Upper lobe of right lung (tissue), 1 donor: ENCODE measurements at regions not wholly inside any gene's neighbourhood (a gene's known extent, or its start where the extent isn't known, plus 50 kb on each side); places are given as distances from the start of the nearest gene placed in this dataset.
A peak's percentile ranks its signal among the peaks of the same experiment; 100 is the strongest.

Experiments
- ATAC-seq: fragments of 200-7000 bp; cut with Tn5 transposase; one replicate; pipeline ENCODE4 v1.9.1; 2020; ENCODE audit warnings: mild to moderate bottlenecking, moderate library complexity
- DNase-seq: peaks from one replicate; pipeline ENCODE4 v3.0.0-alpha.2; 2020
- H3K27ac ChIP-seq: fragments of 200-600 bp; one replicate; pipeline ENCODE4 v1.8.0; 2022
- H3K27me3 ChIP-seq: fragments of 200-600 bp; one replicate; pipeline ENCODE4 v1.8.0; 2022; ENCODE audit warnings: mild to moderate bottlenecking
- H3K36me3 ChIP-seq: fragments of 200-600 bp; one replicate; pipeline ENCODE4 v1.8.0; 2022
- H3K4me1 ChIP-seq: fragments of 200-600 bp; one replicate; pipeline ENCODE4 v1.8.0; 2022
- H3K4me3 ChIP-seq: fragments of 200-600 bp; one replicate; pipeline ENCODE4 v1.8.0; 2022; ENCODE audit warnings: mild to moderate bottlenecking
- H3K9me3 ChIP-seq: fragments of 200-600 bp; one replicate; pipeline ENCODE4 v1.8.0; 2022
- intact Hi-C: fragments of 100-400 bp; cut with DNase I; formaldehyde crosslinking; loops from one replicate; pipeline ENCODE4 v1.11.0; 2022
- TF ChIP-seq, protein P1 (sequence below): fragments of 200-600 bp; IDR thresholded peaks from one replicate; pipeline ENCODE4 v1.8.0; 2022; ENCODE audit warnings: antibody characterized with exemption
- donor health status: DM: no; HTN: yes; CAD: no; lungs with severe emphysema.

DNA sequence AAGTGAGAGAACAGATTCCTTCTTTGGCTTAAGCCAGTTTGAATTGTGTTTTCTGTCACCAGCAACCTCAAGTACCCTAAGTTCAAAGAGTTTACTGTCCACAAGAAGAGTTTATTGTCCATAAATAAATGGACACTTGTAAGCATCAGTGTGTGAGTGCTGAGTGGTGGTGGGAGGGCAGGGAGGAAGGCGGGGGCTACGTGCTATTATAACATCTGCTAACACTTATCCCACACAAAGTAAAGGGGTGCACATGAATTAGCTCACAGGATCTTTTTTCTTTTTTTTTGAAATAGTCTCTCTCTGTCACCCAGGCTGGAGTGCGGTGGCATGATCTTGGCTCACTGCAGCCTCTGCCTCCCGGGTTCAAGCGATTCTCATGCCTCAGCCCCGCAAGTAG is 87.2 kb downstream of the MICALL2 start:
- Histone ChIP-seq H3K4me1 (no peaks in the 10 kb centered on the region), H3K4me3 (no peak overlapping the region), H3K36me3 (no peaks in the 10 kb centered on the region), H3K27me3 (peaks cover 64% of the 10 kb centered on the region), H3K27ac (no peak overlapping the region), H3K9me3 (no peaks in the 10 kb centered on the region)
- DNase-seq (no peak), ATAC-seq (no peak)
- intact Hi-C loops: no loop called here
- TF ChIP-seq, protein P1, sequence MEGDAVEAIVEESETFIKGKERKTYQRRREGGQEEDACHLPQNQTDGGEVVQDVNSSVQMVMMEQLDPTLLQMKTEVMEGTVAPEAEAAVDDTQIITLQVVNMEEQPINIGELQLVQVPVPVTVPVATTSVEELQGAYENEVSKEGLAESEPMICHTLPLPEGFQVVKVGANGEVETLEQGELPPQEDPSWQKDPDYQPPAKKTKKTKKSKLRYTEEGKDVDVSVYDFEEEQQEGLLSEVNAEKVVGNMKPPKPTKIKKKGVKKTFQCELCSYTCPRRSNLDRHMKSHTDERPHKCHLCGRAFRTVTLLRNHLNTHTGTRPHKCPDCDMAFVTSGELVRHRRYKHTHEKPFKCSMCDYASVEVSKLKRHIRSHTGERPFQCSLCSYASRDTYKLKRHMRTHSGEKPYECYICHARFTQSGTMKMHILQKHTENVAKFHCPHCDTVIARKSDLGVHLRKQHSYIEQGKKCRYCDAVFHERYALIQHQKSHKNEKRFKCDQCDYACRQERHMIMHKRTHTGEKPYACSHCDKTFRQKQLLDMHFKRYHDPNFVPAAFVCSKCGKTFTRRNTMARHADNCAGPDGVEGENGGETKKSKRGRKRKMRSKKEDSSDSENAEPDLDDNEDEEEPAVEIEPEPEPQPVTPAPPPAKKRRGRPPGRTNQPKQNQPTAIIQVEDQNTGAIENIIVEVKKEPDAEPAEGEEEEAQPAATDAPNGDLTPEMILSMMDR: no peak

DNA sequence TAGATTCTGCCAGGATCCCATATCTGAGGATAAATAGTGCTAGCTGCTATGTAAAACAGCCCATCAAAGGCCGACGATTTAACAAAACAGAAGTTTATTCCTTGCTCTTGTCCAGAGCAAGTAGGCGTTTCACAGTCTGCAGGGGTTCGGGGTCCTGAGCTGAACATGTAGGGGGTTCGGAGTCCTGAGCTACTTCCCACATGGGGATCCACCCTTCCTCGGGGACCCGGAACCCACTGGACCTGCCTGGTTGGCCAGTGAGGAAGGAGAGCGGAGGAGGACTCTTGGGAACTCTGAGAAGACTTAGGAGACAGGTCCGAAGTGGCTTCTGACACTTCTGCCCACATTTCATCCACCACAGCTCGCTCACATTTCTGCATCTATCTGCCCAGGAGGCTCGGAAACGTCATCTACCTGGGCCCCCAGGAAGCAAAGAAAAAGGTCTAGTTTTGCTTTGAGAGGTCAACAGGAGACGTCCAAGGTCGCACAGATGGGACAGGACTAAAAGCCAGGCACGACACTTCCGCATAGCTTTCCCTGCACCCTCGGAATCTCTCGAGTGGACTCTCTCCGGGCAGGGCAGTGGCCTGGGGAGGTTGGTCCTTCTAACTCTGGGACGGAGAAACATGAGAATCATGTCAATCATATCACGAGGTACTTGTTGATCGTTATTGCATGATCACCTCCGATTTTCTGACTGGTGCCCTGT is 86.4 kb downstream of the MICALL2 start:
- DNase-seq (no peak), ATAC-seq (no peak)
- Histone ChIP-seq H3K27ac (no peak overlapping the region), H3K4me3 (no peak overlapping the region), H3K4me1 (no peaks in the 10 kb centered on the region), H3K27me3 (peaks cover 69% of the 10 kb centered on the region), H3K36me3 (no peaks in the 10 kb centered on the region), H3K9me3 (no peaks in the 10 kb centered on the region)
- intact Hi-C loops: no loop called here
- TF ChIP-seq, protein P1: no peak

DNA sequence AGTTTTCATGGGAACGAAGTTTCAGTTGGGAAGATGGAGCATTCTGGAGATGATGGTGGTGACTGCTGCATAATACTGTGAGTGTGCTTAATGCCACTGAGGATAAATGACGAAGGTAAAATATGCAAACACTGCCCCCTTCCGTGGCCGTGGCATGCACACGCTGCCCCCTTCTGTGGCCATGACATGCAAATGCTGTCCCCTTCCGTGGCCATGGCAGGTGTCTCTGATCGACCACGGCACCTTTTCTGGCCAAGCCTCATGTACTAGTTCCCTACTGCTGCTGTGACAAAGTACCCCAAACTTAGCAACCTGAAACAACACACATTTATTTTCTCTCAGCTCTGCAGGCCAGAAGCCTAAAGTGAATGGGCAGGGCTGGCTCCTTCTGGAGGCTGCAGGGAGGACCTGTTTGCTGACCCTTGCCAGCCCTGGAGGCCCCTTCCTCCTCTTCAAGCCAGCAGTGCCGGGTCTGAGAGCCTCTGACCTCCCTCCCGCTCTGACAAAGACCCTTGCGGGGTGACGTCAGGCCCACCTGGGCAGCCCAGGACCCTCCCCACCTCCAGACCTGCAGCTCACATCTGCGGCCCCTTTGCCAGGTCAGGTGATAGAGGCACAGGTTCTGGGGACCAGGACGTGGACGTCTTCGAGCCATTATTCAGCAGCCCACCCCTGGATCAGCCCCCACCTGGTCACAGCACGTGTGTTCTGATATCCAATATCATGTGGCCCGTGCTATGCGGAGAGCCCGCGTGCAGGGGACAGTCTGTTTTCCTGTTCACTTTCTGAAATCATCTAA is 82.0 kb downstream of the MICALL2 start:
- TF ChIP-seq, protein P1: no peak
- Histone ChIP-seq H3K27ac (no peak overlapping the region), H3K36me3 (no peaks in the 10 kb centered on the region), H3K4me1 (no peaks in the 10 kb centered on the region), H3K4me3 (no peak overlapping the region), H3K9me3 (no peaks in the 10 kb centered on the region), H3K27me3 (peaks cover 51% of the 10 kb centered on the region)
- DNase-seq (no peak), ATAC-seq (no peak)
- intact Hi-C loops: no loop called here

DNA sequence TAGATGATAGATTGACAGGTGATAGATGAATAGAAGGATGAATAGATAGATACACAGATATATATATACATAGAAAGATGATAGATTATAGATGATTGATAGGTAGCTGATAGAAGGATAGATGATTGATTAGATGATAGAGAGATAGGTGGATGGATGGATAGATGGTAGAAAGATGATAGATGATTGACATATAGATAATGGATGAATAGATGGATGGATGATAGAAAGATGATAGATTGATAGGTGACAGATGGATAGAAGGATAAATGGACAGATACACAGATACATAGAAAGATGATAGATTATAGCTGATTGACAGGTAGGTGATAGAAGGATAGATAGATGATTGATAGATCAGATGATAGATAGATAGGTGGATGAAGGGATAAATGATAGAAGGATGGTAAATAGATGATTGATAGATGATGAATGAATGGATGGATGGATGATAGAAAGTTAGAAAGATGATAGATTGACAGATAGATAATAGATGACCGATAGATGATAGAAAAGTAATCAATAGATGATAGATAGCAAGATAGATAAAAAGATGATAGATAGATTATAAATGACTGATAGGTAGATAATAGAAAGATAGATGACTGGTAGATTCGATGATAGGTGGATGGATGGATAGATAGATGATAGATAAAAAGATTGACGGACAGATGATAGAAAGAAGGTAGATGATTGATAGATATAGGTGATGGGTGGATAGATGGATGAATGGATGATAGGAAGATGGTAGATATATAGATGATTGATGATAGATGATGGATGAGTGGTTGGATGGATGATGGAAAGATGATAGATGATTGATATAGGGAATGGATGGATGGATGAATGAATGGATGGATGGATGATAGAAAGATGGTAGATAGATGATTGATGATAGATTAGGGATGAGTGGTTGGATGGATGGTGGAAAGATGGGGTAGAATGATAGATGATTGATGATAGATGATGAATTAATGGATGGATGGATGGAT is 80.4 kb downstream of the MICALL2 start:
- TF ChIP-seq, protein P1: no peak
- DNase-seq (no peak), ATAC-seq (no peak)
- H3K27me3 ChIP-seq: peaks cover 56% of the 10 kb centered on the region
- no peaks in the 10 kb centered on the region for H3K9me3 ChIP-seq
- H3K36me3 ChIP-seq: no peaks in the 10 kb centered on the region
- H3K4me1 ChIP-seq: no peaks in the 10 kb centered on the region
- intact Hi-C loops: no loop called here
- H3K4me3 ChIP-seq: no peak overlapping the region
- no peak overlapping the region for H3K27ac ChIP-seq

DNA sequence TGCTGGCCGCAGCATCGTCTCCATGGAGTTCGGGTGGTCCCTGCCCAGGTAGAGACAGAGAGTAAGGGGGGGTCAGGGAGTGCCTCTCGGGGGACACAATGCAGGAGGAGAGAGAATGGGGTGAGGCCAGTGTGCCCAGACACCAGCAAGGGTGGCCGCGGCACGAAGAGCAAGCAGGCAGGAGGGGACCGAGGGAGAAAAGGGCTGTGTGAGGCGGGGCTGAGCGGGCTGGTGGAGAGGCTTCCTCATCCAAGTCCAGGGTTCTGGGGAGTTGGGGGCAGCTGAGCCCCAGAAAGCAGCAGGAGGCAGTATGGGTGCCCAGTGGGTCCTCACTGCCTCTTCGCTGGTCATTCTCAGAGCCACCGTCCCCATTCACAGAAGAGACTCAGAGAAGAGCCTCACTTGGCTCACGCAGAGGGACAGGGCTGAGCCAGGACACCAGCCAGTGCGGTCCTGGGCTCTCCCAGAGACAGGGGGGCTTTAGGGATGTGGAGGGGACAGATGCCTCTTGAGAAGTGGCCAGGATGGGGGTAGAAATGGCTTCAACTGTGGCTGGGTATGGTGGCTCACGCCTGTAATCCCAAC is 78.9 kb downstream of the MICALL2 start:
- ATAC-seq (peak; percentile 8), DNase-seq (no peak)
- intact Hi-C loops: no loop called here
- TF ChIP-seq, protein P1: no peak
- no peaks in the 10 kb centered on the region for H3K36me3 ChIP-seq
- no peak overlapping the region for H3K4me3 ChIP-seq
- H3K4me1 ChIP-seq: no peaks in the 10 kb centered on the region
- H3K27ac ChIP-seq: no peak overlapping the region
- H3K27me3 ChIP-seq: peaks cover 62% of the 10 kb centered on the region
- no peaks in the 10 kb centered on the region for H3K9me3 ChIP-seq
